ENCODE measurements at regions not wholly inside any gene's neighbourhood (a gene's known extent, or its start where the extent isn't known, plus 50 kb on each side); places are given as distances from the start of the nearest gene placed in this dataset.

DNA sequence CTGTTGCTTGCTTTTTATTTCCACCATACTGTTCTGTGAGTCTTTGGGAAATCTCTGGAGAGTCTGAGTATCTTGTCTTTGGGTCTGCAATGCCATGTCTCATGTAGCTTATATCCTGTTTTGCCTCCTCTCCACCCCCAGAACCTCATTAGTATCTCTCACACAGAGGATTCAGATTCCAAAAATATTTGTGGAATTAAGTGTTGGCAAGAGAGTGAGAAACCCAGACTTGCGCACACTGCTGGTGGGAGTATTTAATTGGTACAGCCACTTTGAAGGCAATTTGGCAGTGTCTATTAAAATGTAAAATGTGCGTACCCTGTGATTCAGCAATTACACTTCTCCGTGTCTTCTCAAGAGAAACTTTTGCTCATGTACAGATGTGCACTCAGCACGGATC, 68.6 kb downstream of the ZNF621 start:
- DNase-seq (ENCODE audit: low read depth in 1 of 2, low spot score in 1 of 2) = no peak

DNA sequence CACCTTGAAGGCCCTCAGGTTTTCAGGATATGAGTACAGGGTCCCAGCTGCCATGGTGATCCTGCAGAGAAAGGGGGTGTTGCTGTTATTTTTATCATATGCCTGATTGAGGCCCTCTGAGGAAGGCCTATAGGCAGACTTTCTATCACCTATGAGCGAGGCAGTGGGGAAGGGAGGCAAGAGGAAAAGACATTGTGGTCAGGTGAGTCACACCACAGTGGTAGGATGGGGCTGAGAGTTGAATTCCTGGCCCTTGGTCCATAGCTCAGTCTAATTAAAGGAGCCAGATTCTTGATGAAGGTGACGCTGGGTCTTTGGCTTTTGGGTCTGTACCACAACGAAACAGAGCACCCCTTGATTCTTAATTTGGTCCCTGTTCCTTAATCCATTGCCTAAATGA, 72.7 kb downstream of the ZNF621 start:
- no peak for DNase-seq (ENCODE audit: low read depth in 1 of 2, low spot score in 1 of 2)

DNA sequence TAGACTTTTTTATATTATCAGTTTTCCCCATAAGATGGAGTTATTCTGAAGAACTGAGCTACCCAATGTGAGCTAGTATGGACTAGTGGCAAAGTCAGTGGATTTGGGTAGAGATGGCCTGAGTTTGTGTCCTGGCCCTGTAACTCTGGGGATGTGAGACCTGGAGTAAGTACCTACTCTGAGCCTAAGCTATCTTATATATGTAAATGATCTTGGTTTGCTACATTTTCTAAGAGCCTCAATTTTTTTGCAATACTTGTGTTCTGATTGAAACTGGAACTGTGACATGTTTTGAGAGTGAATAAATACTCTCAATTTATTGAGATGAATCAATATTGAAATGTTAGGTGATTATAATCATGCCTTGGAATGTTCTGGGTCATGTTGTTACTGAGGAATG, 73.6 kb downstream of the ZNF621 start:
- no peak for DNase-seq (ENCODE audit: low read depth in 1 of 2, low spot score in 1 of 2)

DNA sequence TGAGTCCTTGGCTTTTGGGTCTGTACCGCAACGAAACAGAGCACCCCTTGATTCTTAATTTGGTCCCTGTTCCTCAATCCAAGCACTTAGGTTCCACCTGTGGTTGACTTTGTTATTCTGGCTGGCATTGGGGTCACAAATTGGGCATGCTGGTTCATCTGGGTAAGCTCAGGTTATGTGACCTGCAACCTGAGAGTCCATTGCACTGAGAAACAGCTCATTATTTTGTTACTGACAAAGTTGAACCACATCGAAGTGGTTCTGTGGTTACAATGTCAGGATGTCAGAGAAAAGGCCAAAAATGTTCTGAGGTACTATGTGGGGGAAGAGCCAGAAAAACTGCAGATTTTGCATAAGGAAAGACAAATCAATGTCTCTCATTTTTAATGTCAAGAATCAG, 74.2 kb downstream of the ZNF621 start:
- no peak for DNase-seq (ENCODE audit: low read depth in 1 of 2, low spot score in 1 of 2)

DNA sequence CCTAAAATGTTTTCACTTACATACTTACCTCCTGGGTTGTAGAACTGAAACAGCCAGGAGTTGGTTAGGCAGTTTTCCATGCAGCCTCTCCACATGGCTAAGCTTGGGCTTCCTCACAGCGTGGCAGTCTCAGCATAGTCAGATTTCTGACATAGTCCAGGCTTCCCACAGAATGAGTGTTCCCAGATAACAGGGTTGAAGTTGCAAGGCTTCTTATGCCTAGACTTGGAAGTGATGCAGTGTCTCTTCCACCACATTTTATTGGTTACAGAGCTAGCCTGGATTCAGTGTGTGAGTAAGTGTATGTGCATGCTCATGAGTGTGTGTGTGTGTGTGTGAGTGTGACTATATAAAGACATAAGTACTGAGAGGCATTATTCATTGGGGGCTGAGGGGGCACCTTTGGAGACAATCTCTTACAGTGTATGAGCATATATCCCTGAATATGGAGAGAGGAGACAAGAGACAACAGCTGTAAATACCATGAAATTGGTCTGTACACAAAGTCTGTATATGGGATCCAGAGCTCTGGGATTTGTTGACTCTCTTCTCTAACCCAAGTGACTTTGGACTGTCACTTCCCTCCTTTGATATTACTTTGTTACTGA, 78.1 kb downstream of the ZNF621 start:
- no peak for DNase-seq (ENCODE audit: low read depth in 1 of 2, low spot score in 1 of 2)

- no peak for DNase-seq (ENCODE audit: low read depth in 1 of 2, low spot score in 1 of 2)
These were observed 81.2 kb downstream of the ZNF621 start for GRCh38 chr3:40605960-40606359.

GRCh38 chr3:40608091-40608490, 83.3 kb downstream of the ZNF621 start:
- DNase-seq (ENCODE audit: low read depth in 1 of 2, low spot score in 1 of 2) = no peak

- DNase-seq (ENCODE audit: low read depth in 1 of 2, low spot score in 1 of 2) = no peak
These were observed 88.5 kb downstream of the ZNF621 start for GRCh38 chr3:40613306-40613705.

DNA sequence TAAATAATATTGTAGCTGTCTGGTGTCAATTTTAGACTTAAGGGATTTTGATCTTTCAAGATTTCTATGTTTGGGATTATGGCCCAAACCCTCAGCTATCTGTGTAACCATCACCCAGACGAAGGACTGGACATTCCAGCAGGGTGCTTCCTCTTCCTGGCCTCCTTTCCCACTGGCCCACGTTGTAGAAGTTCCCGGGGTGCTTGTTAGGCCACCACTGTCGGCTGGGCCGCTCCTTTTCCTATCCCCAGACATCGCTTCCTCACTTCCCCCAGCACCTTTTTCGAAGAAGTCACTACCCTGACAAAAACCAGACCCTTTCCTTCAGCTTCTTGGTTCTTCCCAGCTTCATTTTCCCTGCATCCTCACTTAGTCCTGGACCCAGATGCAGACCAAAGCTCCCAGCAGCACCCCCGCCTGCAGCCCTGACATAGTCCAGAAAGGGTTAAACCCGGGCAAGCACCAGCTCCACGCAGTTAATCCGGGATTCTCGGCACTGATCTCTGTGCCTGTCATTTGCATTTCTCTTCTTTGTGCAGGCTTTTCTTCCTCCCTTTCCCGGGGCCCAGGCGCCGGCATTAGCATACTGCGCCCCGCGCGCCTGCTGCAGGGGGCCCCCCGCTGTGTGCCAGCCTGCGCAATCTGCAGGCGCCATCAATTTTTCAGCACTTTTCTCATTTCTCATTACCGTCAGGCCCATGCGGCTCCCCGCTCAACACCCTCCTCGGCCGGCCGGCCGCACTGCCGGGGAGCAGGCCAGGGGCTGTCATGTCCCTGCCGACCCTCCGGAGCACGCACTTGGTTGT, 90.6 kb downstream of the ZNF621 start:
- no peak for DNase-seq (ENCODE audit: low read depth in 1 of 2, low spot score in 1 of 2)

DNA sequence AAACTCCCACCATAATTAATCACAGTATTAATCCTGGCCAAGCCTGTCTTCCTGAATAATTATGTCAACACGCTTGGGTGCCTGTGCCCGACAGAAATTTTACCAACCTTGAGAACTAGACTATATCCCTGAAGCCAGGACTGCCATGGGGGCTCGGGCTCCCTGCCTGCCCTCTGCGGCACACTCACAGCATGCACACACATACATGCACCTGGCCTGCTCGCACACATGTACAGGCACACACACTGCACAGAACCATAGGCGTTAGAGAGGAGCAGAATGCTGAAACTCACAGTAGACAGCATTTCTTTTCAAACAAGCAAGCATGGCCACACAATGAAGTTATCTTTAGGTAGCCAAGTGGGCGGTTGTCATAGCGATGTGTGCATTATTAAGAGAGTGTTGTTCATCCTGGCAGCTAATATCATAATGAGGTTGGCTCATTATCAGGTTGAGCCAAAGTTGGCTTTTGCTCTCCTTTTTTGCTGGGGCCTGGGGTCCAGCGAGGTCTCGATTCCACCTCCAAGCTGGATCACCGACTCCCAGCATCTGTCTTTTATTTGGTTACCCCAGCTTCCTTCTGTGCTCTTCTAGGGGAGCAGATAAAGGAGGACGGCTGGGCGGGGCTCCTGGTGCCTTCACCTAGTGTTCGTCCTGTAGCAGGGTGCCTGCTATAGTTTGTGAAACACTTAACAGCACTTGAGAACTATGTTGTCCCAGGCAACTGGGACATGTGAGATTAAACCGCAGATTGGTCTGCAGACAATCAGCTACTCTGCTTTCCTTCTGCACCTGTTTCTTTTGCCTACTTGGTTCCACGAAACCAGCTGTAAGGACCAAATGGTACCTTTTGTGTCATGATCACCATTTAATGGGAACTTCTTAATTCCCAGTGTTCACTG, 91.4 kb downstream of the ZNF621 start:
- DNase-seq (ENCODE audit: low read depth in 1 of 2, low spot score in 1 of 2) = no peak

- no peak for DNase-seq (ENCODE audit: low read depth in 1 of 2, low spot score in 1 of 2)
These were observed 92.3 kb downstream of the ZNF621 start for GRCh38 chr3:40617084-40617483.

- no peak for DNase-seq (ENCODE audit: low read depth in 1 of 2, low spot score in 1 of 2)
These were observed 93.4 kb downstream of the ZNF621 start for GRCh38 chr3:40618158-40618557.

GRCh38 chr3:40620151-40620550, 95.4 kb downstream of the ZNF621 start:
- no peak for DNase-seq (ENCODE audit: low read depth in 1 of 2, low spot score in 1 of 2)

DNA sequence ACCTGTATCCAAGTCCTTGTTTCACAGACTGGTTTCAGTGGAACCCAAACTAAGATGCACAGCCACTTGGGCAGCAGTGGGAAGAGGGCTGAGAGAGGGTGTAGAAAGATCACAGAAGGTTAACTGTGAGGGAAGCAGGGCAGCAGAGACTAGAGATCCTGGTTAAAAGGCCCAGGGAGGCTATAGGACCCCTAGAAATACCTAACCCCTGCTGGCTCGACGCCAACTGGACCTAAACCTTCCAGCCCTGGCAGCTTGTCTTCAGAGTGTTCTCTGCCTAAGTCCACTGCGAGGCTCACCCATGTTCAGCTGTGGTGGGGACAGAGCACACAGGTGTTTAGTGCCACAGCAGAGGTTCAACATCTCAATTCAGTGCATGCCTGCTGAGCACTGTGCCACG, 96.5 kb downstream of the ZNF621 start:
- DNase-seq (ENCODE audit: low read depth in 1 of 2, low spot score in 1 of 2) = no peak

DNA sequence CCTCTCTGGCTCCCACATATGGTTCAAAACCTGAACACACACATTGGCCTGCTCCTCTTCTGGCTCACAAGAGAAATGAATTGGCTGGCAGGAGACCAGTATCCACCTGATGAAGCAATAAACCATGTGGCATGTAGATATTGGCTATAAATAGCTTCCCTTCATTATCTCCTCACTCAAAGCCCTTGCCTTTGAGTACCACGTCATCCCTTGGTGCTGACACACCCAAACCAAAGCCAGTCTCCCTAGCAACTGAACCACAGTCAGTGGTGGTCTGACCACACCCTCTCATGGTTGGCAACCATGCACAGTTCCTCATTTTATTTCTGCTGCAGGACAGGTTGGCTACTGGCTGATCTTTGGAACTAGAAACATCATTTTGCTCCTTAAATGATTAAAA, 98.8 kb downstream of the ZNF621 start:
- DNase-seq (ENCODE audit: low read depth in 1 of 2, low spot score in 1 of 2) = no peak

- no peak for DNase-seq (ENCODE audit: low read depth in 1 of 2, low spot score in 1 of 2)
These were observed 99.5 kb downstream of the ZNF621 start for GRCh38 chr3:40624189-40624769.

DNA sequence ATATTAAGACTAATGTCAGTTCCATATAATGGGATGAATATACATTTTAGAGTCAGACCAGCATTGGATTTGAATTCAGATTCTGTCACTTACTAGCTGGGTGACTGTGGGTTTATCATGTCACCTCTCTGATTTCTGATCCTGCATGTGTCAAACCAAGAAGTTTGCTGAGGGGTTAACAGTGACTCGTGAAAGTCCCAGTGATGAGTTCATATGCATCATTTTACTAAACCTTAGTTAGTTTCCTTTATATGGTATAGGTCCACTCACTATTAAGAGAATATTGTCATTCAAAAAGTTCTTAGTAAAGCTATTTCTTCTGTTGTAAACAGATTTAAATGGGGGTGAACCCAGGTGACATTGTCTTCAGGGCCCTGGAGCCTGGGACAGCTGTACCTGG, 102.3 kb downstream of the ZNF621 start:
- DNase-seq (ENCODE audit: low read depth in 1 of 2, low spot score in 1 of 2) = no peak

DNA sequence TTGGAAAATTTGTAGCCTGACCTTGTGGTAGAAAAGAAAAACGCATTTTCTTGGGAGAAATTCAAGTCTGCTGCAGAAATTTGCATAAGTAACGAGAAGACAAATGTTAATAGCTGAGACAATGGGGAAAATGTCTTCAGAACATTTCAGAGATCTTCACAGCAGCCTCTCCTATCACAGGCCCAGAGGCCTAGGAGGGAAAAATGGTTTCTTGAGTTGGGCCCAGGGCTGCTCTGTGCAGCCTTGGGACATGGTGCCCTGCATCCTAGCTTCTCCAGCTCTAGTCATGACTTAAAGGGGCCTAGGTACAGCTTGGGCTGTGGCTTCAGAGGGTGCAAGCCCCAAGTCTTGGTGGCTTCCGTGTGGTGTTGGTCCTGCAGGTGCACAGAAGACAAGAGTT, 104.2 kb downstream of the ZNF621 start:
- no peak for DNase-seq (ENCODE audit: low read depth in 1 of 2, low spot score in 1 of 2)

GRCh38 chr3:40631341-40631995, 106.7 kb downstream of the ZNF621 start:
- no peak for DNase-seq (ENCODE audit: low read depth in 1 of 2, low spot score in 1 of 2)

DNA sequence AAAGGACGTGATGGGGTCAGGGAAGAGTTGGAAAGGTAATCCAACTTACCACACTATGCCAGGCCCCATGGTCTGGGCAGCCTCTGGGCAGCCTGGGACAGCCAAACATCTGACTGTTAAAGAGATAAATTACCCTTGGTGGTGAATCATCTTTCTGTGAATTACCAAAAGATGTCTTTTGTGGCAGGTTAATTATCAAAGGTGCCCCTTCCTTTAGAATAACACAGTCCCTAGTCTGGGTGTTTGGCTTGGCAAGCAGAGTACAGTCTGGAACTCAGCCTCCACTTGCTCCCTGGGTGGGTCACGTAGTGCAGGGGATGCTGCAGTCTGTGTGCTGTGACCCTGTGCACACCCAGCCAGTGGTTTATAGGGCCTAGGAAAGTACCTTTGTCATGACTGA, 113.1 kb downstream of the ZNF621 start:
- no peak for DNase-seq (ENCODE audit: low read depth in 1 of 2, low spot score in 1 of 2)

GRCh38 chr3:40639006-40639405, 114.2 kb downstream of the ZNF621 start:
- no peak for DNase-seq (ENCODE audit: low read depth in 1 of 2, low spot score in 1 of 2)
